ELF-1 (cell line): ENCODE measurements at regions not wholly inside any gene's neighbourhood (a gene's known extent, or its start where the extent isn't known, plus 50 kb on each side); places are given as distances from the start of the nearest gene placed in this dataset.
"Not testable (repeated sequence)": the region's sequence is repeated elsewhere in the genome, so short reads cannot be mapped to it uniquely, and the experiment has no call there.

ENCODE experiments used
- DNase-seq: peaks from one replicate; pipeline ENCODE4 v3.0.0-alpha.2; 2016; ENCODE audit warnings: low read depth, low spot score

DNA sequence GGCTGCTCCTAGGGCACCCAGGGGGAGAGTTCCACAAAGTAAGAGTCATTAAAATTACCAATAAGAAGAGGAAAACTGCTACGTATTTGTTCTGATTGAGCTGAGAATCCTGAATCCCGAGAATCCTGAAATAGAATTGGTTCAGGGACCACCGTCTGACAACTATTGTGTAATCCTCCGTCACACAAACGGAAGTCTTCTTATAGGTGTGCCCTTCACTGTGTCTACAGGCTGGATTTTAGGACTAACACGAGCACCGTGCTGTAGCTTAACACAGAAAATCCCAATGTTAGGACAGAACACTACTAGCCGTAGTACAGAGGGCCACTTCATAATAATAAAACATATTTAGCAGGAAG, 50.6 kb upstream of the RNF182 start:
- DNase-seq = no peak

- DNase-seq = peak; percentile 95
Observed at GRCh38 chr6:13873288-13874190, 51.2 kb upstream of the RNF182 start.

- no peak for DNase-seq
Observed at GRCh38 chr6:13872681-13873080, 52.1 kb upstream of the RNF182 start.

DNA sequence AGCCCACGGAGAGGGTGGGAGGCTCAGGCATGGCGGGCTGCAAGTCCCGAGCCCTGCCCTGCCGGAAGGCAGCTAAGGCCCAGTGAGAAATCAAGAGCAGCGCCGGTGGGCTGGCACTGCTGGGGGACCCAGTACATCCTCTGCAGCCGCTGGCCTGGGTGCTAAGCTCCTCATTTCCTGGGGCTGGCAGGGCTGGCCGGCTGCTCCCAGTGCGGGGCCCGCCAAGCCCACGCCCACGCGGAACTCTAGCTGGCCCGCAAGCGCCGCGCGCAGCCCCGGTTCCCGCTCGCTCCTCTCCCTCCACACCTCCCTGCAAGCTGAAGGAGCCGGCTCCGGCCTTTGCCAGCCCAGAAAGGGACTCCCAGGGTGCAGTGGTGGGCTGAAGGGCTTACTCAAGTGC, 52.7 kb upstream of the RNF182 start:
- not testable (repeated sequence) for DNase-seq

DNA sequence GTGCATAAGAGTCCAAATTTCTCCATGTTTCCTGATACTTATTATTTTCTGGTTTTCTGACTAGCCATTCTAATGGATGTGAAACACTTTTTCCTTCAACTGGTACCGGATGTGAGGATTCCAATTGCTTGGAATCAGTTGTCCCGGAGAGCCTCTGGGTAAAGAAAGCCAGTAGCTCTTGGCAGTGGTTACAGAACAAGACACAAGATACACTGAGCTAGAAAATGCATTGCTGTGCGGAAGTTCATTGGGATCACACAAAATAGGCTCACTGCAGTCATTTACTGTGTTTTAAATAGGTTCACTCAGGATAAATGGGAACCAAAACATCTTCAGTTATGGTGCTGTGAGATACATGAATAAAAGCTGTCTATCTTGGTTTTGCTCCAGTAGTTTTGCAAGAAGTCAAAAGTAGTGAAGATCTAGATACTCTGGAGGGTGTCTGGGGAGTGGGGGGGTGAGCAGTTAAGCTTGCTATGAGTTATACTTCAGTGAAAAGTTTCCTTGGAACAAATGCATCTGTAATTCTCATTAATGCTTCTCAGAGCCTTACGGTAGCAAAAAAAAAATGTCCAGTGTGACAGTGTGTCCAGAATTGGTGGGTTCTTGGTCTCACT, 54.4 kb upstream of the RNF182 start:
- no peak for DNase-seq

DNA sequence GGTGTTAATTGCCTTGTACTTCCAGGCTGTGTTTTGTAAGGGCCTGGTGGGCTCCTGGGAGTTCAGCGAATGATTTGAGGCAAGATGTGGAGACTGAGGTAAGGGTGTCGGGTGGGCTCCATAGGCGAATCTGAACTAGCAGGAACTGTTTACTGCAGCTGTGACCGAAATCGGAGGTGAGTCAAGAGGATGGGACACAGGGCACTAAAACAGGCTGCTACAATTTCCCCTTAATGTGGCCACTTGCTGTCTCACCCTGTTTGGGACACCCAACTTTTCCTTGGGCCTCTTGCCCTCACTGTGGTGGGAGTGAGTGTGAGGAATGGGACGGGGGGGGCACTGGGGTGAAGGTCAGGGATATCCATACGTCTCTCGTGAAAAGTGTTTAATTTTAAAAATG, 53.9 kb upstream of the MCUR1 start:
- DNase-seq = no peak

- DNase-seq = no peak
Observed at GRCh38 chr6:13866301-13866700, 51.9 kb upstream of the MCUR1 start.

DNA sequence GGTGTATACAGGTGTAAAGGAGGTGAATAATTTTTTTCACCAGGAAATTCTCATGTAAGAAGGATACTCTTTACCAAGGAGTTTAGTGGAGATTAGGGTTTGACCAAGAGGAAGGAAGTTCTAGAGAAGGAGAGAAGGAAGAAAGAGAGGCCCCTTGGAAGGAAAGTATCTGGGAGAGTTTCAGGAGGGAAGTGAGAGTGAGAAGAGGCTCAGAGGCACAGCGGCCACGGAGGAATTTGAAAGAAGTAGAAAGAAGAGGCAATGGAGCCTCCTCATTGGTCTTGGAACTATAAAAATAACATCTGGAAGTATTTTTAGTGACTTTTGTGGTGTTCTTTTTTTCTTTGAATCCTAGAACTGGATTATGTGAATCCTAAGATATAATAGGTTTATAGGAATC, 50.8 kb upstream of the MCUR1 start:
- no peak for DNase-seq

- DNase-seq = not testable (repeated sequence)
Observed at GRCh38 chr6:13864669-13865068, 50.3 kb upstream of the MCUR1 start.
